GM19035 (cell line): ENCODE measurements at regions not wholly inside any gene's neighbourhood (a gene's known extent, or its start where the extent isn't known, plus 50 kb on each side); places are given as distances from the start of the nearest gene placed in this dataset.

Source experiments
- ATAC-seq: cut with Tn5 transposase; IDR thresholded peaks from one replicate; pipeline ENCODE4 v1.9.1; 2021; ENCODE audit not compliant: unreplicated experiment

- ATAC-seq: no peak
These were observed 175.2 kb downstream of the ZNF330 start for GRCh38 chr4:141395919-141396318.

- no peak for ATAC-seq
These were observed 182.0 kb downstream of the ZNF330 start for GRCh38 chr4:141402712-141403111.

- ATAC-seq: no peak
These were observed 183.1 kb downstream of the ZNF330 start for GRCh38 chr4:141403782-141404181.

- no peak for ATAC-seq
These were observed 185.5 kb downstream of the ZNF330 start for GRCh38 chr4:141406237-141406636.

- no peak for ATAC-seq
These were observed 188.9 kb downstream of the ZNF330 start for GRCh38 chr4:141409556-141409955.

- no peak for ATAC-seq
These were observed 190.1 kb downstream of the ZNF330 start for GRCh38 chr4:141410839-141411238.

- no peak for ATAC-seq
These were observed 191.2 kb downstream of the ZNF330 start for GRCh38 chr4:141411936-141412335.

GRCh38 chr4:141413366-141413765 is 192.7 kb downstream of the ZNF330 start:
- no peak for ATAC-seq

GRCh38 chr4:141415651-141416050 is 195.0 kb downstream of the ZNF330 start:
- no peak for ATAC-seq

- no peak for ATAC-seq
These were observed 195.5 kb downstream of the ZNF330 start for GRCh38 chr4:141416219-141416618.

GRCh38 chr4:141416677-141417363 is 196.1 kb downstream of the ZNF330 start:
- no peak for ATAC-seq

GRCh38 chr4:141417387-141417786 is 196.7 kb downstream of the ZNF330 start:
- ATAC-seq: no peak

- no peak for ATAC-seq
These were observed 204.4 kb downstream of the ZNF330 start for GRCh38 chr4:141425124-141425523.

- no peak for ATAC-seq
These were observed 207.1 kb downstream of the ZNF330 start for GRCh38 chr4:141427726-141428296.

- no peak for ATAC-seq
These were observed 206.4 kb upstream of the IL15 start for GRCh38 chr4:141429933-141430332.

GRCh38 chr4:141430686-141431085 is 205.7 kb upstream of the IL15 start:
- ATAC-seq: no peak

GRCh38 chr4:141432000-141432712 is 204.2 kb upstream of the IL15 start:
- no peak for ATAC-seq

GRCh38 chr4:141435446-141436225 is 200.7 kb upstream of the IL15 start:
- no peak for ATAC-seq

GRCh38 chr4:141439223-141439622 is 197.2 kb upstream of the IL15 start:
- ATAC-seq: no peak

- no peak for ATAC-seq
These were observed 188.6 kb upstream of the IL15 start for GRCh38 chr4:141447761-141448160.

- no peak for ATAC-seq
These were observed 187.9 kb upstream of the IL15 start for GRCh38 chr4:141448490-141448889.

GRCh38 chr4:141449927-141450326 is 186.5 kb upstream of the IL15 start:
- no peak for ATAC-seq
